Vagina (tissue), 2 donors: ENCODE measurements at regions not wholly inside any gene's neighbourhood (a gene's known extent, or its start where the extent isn't known, plus 50 kb on each side); places are given as distances from the start of the nearest gene placed in this dataset.

Experiments
- POLR2A ChIP-seq, 2 donors: fragments of 450-650 bp; IDR thresholded peaks; one replicate each; pipeline ENCODE4 v1.6.1; 2017; ENCODE audit warnings: antibody characterized with exemption in 2 of 2, mild to moderate bottlenecking in 2 of 2, moderate library complexity in 2 of 2
- POLR2AphosphoS5 ChIP-seq, 2 donors: sonication (generic); formaldehyde crosslinking; IDR thresholded peaks; one replicate each; pipeline ENCODE4 v1.9.0; 2017; ENCODE audit warnings: antibody characterized with exemption in 2 of 2, mild to moderate bottlenecking in 2 of 2, low read depth in 1 of 2; ENCODE audit not compliant: insufficient read depth in 1 of 2
- TF ChIP-seq, protein P1 (sequence below), 3 experiments: fragments of 450-650 bp in 2 of 3; fragments of 200-600 bp in 1 of 3; sonication (generic) in 1 of 3; IDR thresholded peaks; one replicate each; pipeline ENCODE4 v1.5.1; 2017 to 2019; ENCODE audit warnings: antibody characterized with exemption in 3 of 3, mild to moderate bottlenecking in 2 of 3, moderate library complexity in 2 of 3

GRCh38 chr4:111399623-111400022 is 745.6 kb upstream of the FAM241A start:
- TF ChIP-seq, protein P1, sequence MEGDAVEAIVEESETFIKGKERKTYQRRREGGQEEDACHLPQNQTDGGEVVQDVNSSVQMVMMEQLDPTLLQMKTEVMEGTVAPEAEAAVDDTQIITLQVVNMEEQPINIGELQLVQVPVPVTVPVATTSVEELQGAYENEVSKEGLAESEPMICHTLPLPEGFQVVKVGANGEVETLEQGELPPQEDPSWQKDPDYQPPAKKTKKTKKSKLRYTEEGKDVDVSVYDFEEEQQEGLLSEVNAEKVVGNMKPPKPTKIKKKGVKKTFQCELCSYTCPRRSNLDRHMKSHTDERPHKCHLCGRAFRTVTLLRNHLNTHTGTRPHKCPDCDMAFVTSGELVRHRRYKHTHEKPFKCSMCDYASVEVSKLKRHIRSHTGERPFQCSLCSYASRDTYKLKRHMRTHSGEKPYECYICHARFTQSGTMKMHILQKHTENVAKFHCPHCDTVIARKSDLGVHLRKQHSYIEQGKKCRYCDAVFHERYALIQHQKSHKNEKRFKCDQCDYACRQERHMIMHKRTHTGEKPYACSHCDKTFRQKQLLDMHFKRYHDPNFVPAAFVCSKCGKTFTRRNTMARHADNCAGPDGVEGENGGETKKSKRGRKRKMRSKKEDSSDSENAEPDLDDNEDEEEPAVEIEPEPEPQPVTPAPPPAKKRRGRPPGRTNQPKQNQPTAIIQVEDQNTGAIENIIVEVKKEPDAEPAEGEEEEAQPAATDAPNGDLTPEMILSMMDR (IDR thresholded peaks at IDR 0.05): no peak
- TF ChIP-seq POLR2A (IDR thresholded peaks at IDR 0.05) (no peak), POLR2AphosphoS5 (IDR thresholded peaks at IDR 0.05; ENCODE audit: insufficient read depth in 1 of 2, low read depth in 1 of 2) (no peak)
